ENCODE measurements at regions not wholly inside any gene's neighbourhood (a gene's known extent, or its start where the extent isn't known, plus 50 kb on each side); places are given as distances from the start of the nearest gene placed in this dataset.
A peak's percentile ranks its signal among the peaks of the same experiment; 100 is the strongest.

DNA sequence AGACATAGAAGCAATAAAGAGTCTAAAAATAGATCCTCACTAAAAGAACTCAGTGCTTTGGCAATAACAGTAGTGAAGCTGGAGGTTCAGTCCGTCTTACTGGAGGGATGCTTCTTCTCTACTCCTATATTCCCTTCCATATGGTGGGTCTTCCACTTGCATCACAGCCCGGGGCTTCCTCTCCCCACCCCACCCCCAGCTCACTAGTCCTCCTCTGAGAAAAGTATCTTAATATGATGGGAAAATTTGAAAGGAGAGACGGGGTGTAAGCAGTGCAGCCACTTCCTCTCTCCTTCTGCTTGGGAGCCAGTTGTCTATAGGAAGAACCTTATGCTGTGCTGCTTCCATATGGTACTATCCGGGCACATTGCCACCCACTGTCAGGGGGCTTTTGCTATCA, 57.2 kb upstream of the SPOPL start:
- H3K27me3 Mint-ChIP-seq (ENCODE audit: low read depth in 3 of 3): no peaks in the 10 kb centered on the region
- H3K9me3 Mint-ChIP-seq: peaks cover 0 to 4% (median 3%) of the 10 kb centered on the region in 7 donors
- no peak overlapping the region for H3K4me3 Mint-ChIP-seq
- Histone ChIP-seq H3K27me3 (ENCODE audit: control insufficient read depth in 2 of 2, insufficient read depth in 2 of 2, low read length in 2 of 2) (no peaks in the 10 kb centered on the region), H3K4me2 (replicated peaks; ENCODE audit: extremely low read depth, low read length, poor library complexity, severe bottlenecking) (no peak overlapping the region), H3K36me3 (replicated peaks in 1 of 2; ENCODE audit: control insufficient read depth in 1 of 2, insufficient read depth in 2 of 2, low read length in 2 of 2) (no peaks in the 10 kb centered on the region), H2AFZ (ENCODE audit: insufficient read depth, low read depth, low read length, poor library complexity, severe bottlenecking) (no peak overlapping the region), H3K9ac (ENCODE audit: insufficient read depth, low read length, poor library complexity, severe bottlenecking) (no peak overlapping the region), H4K20me1 (ENCODE audit: insufficient read depth, low read length) (no peaks in the 10 kb centered on the region), H3K9me3 (replicated peaks in 1 of 2; ENCODE audit: control insufficient read depth in 1 of 2, insufficient read depth in 1 of 2, low read length in 2 of 2) (no peaks in the 10 kb centered on the region), H3K4me3 (replicated peaks in 1 of 3; ENCODE audit: low read depth in 2 of 3, low read length in 3 of 3) (no peak overlapping the region), H3K79me2 (ENCODE audit: insufficient read depth, low read length) (no peaks in the 10 kb centered on the region), H3K27ac (ENCODE audit: low read depth in 1 of 2, low read length in 2 of 2) (no peak overlapping the region), H3K4me1 (ENCODE audit: control insufficient read depth in 1 of 2, insufficient read depth in 2 of 2, low read length in 2 of 2) (no peaks in the 10 kb centered on the region)
- H3K36me3 Mint-ChIP-seq: no peaks in the 10 kb centered on the region
- intact Hi-C loops (cut with micrococcal nuclease): no loop called here
- no peak for DNase-seq
- peak overlapping the region in 1 of 7 donors; percentile 58 for H3K27ac Mint-ChIP-seq
- no CpG with 5 or more reads among the region's 4 CpGs for WGBS (ENCODE audit: insufficient coverage)
- H3K4me1 Mint-ChIP-seq: no peaks in the 10 kb centered on the region
- TF ChIP-seq, protein P1, sequence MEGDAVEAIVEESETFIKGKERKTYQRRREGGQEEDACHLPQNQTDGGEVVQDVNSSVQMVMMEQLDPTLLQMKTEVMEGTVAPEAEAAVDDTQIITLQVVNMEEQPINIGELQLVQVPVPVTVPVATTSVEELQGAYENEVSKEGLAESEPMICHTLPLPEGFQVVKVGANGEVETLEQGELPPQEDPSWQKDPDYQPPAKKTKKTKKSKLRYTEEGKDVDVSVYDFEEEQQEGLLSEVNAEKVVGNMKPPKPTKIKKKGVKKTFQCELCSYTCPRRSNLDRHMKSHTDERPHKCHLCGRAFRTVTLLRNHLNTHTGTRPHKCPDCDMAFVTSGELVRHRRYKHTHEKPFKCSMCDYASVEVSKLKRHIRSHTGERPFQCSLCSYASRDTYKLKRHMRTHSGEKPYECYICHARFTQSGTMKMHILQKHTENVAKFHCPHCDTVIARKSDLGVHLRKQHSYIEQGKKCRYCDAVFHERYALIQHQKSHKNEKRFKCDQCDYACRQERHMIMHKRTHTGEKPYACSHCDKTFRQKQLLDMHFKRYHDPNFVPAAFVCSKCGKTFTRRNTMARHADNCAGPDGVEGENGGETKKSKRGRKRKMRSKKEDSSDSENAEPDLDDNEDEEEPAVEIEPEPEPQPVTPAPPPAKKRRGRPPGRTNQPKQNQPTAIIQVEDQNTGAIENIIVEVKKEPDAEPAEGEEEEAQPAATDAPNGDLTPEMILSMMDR (IDR thresholded peaks at IDR 0.05): no peak

DNA sequence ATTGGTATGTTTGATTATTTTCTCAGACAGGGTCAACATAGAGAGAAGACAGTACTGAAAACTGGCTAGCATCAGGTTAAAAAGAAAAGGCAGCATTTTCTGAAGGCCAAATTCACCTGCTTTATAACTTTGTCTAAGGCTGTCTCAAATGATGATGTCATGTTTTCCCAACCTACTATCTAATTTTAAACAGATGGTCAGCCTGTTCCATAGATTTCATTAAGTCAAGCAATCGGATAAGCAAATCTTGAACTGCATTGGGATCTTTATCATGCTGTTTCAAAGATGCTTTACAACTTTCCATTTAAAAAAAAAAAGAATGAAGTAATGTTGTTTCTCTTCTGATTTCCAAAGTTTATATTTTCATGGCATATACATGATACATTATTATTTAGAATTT, 56.3 kb upstream of the SPOPL start:
- intact Hi-C loops (cut with micrococcal nuclease): no loop called here
- Histone ChIP-seq H3K4me2 (replicated peaks; ENCODE audit: extremely low read depth, low read length, poor library complexity, severe bottlenecking) (no peak overlapping the region), H3K36me3 (replicated peaks in 1 of 2; ENCODE audit: control insufficient read depth in 1 of 2, insufficient read depth in 2 of 2, low read length in 2 of 2) (no peaks in the 10 kb centered on the region), H3K79me2 (ENCODE audit: insufficient read depth, low read length) (no peaks in the 10 kb centered on the region), H3K4me1 (ENCODE audit: control insufficient read depth in 1 of 2, insufficient read depth in 2 of 2, low read length in 2 of 2) (no peaks in the 10 kb centered on the region), H3K27ac (ENCODE audit: low read depth in 1 of 2, low read length in 2 of 2) (no peak overlapping the region), H4K20me1 (ENCODE audit: insufficient read depth, low read length) (no peaks in the 10 kb centered on the region), H3K27me3 (ENCODE audit: control insufficient read depth in 2 of 2, insufficient read depth in 2 of 2, low read length in 2 of 2) (no peaks in the 10 kb centered on the region), H3K9me3 (replicated peaks in 1 of 2; ENCODE audit: control insufficient read depth in 1 of 2, insufficient read depth in 1 of 2, low read length in 2 of 2) (no peaks in the 10 kb centered on the region), H3K9ac (ENCODE audit: insufficient read depth, low read length, poor library complexity, severe bottlenecking) (no peak overlapping the region), H3K4me3 (replicated peaks in 1 of 3; ENCODE audit: low read depth in 2 of 3, low read length in 3 of 3) (no peak overlapping the region), H2AFZ (ENCODE audit: insufficient read depth, low read depth, low read length, poor library complexity, severe bottlenecking) (no peak overlapping the region)
- Mint-ChIP-seq H3K9me3 (peaks cover 2 to 4% (median 3%) of the 10 kb centered on the region in 7 donors), H3K27me3 (ENCODE audit: low read depth in 3 of 3) (no peaks in the 10 kb centered on the region), H3K27ac (no peak overlapping the region), H3K4me1 (no peaks in the 10 kb centered on the region), H3K36me3 (no peaks in the 10 kb centered on the region), H3K4me3 (no peak overlapping the region)
- TF ChIP-seq, protein P1 (IDR thresholded peaks at IDR 0.05): no peak
- no CpG with 5 or more reads among the region's 1 CpG for WGBS (ENCODE audit: insufficient coverage)
- no peak for DNase-seq

Measured in CD14-positive monocyte (primary cell).